ENCODE measurements at regions not wholly inside any gene's neighbourhood (a gene's known extent, or its start where the extent isn't known, plus 50 kb on each side); places are given as distances from the start of the nearest gene placed in this dataset.

DNA sequence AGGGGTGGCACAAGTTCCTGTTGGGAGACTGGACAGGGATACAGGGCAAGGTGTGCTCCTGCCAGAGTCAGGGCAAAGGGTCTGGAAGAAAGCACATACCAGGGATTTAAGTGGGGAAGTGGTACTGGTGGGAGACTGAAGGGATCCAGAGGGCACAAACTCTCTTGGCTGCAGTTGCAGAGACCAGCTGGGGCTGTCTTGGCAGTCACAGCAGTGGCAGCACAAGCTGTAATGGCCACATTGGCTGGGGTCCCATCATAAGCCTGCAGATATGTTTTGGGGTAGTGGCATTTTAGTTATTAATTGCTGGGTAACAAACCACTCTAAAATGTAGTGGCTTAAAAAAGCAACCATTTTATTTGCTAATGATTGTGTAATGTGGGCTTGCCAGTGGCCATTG, 492.2 kb downstream of the ENC1 start:
- no peaks in the 10 kb centered on the region for H3K79me2 ChIP-seq (replicated peaks; ENCODE audit: insufficient read depth, low read length)
- H3K9me2 ChIP-seq (ENCODE audit: insufficient read depth, low read length), result no peaks in the 10 kb centered on the region
- no peak overlapping the region for H3K9ac ChIP-seq (ENCODE audit: low read length)
- no peak overlapping the region for H3K27ac ChIP-seq (ENCODE audit: low read length)
- no peaks in the 10 kb centered on the region for H3K9me3 ChIP-seq (ENCODE audit: low read length)
- H4K20me1 ChIP-seq (ENCODE audit: insufficient read depth), result no peaks in the 10 kb centered on the region
- H3K27me3 ChIP-seq (ENCODE audit: insufficient read depth, low read depth, low read length), result no peaks in the 10 kb centered on the region
- no peaks in the 10 kb centered on the region for H3K36me3 ChIP-seq (ENCODE audit: insufficient read depth, low read length)
- no peak overlapping the region for H3K4me3 ChIP-seq (ENCODE audit: low read length)
- H3F3A ChIP-seq (ENCODE audit: insufficient read depth, low read length, poor library complexity, severe bottlenecking), result no peaks in the 10 kb centered on the region
- H2AFZ ChIP-seq (ENCODE audit: low read depth, low read length), result no peak overlapping the region
- no peak overlapping the region for H3K4me2 ChIP-seq (ENCODE audit: low read length)
- TF ChIP-seq EP300 (conservative IDR thresholded peaks at IDR 0.05; ENCODE audit: poor library complexity, severe bottlenecking) (no peak), REST (IDR thresholded peaks at IDR 0.05; ENCODE audit: borderline replicate concordance) (no peak)
- TF ChIP-seq, protein P1, sequence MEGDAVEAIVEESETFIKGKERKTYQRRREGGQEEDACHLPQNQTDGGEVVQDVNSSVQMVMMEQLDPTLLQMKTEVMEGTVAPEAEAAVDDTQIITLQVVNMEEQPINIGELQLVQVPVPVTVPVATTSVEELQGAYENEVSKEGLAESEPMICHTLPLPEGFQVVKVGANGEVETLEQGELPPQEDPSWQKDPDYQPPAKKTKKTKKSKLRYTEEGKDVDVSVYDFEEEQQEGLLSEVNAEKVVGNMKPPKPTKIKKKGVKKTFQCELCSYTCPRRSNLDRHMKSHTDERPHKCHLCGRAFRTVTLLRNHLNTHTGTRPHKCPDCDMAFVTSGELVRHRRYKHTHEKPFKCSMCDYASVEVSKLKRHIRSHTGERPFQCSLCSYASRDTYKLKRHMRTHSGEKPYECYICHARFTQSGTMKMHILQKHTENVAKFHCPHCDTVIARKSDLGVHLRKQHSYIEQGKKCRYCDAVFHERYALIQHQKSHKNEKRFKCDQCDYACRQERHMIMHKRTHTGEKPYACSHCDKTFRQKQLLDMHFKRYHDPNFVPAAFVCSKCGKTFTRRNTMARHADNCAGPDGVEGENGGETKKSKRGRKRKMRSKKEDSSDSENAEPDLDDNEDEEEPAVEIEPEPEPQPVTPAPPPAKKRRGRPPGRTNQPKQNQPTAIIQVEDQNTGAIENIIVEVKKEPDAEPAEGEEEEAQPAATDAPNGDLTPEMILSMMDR (IDR thresholded peaks at IDR 0.05; ENCODE audit: poor library complexity, severe bottlenecking), result no peak

DNA sequence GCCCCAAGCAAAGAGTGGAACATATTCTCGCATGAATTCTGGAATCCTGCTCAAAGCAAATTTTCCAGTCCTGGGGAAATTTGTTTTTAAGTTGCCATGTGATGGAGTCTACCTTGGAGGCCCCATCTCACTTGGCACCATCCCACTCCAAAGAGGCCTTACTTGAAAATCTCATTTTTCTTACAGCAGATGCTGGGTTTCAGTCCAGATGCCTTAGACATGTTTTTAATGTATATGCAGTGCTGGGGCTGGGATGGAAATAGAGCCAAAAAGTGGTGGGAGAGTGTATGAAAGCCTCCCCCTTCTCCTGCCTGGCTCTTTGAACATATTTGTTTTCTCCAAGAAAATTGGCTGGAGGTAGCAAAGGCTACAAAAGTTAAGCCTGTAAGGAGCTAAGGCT, 493.7 kb downstream of the ENC1 start:
- Histone ChIP-seq H3K4me3 (ENCODE audit: low read length) (no peak overlapping the region), H3K9ac (ENCODE audit: low read length) (no peak overlapping the region), H3K4me2 (ENCODE audit: low read length) (no peak overlapping the region), H3K79me2 (replicated peaks; ENCODE audit: insufficient read depth, low read length) (no peaks in the 10 kb centered on the region), H3F3A (ENCODE audit: insufficient read depth, low read length, poor library complexity, severe bottlenecking) (no peaks in the 10 kb centered on the region), H3K27me3 (ENCODE audit: insufficient read depth, low read depth, low read length) (no peaks in the 10 kb centered on the region), H2AFZ (ENCODE audit: low read depth, low read length) (no peak overlapping the region), H3K36me3 (ENCODE audit: insufficient read depth, low read length) (no peaks in the 10 kb centered on the region), H4K20me1 (ENCODE audit: insufficient read depth) (no peaks in the 10 kb centered on the region), H3K9me2 (ENCODE audit: insufficient read depth, low read length) (no peaks in the 10 kb centered on the region), H3K27ac (ENCODE audit: low read length) (no peak overlapping the region), H3K9me3 (ENCODE audit: low read length) (no peaks in the 10 kb centered on the region)
- TF ChIP-seq SMC3 (conservative IDR thresholded peaks at IDR 0.05; ENCODE audit: poor library complexity), result no peak
- TF ChIP-seq MXI1 (conservative IDR thresholded peaks at IDR 0.05; ENCODE audit: poor library complexity, severe bottlenecking), result no peak
- TF ChIP-seq POLR2AphosphoS5 (IDR thresholded peaks at IDR 0.05), result no peak
- no peak for TF ChIP-seq EZH2 (IDR thresholded peaks at IDR 0.05; ENCODE audit: borderline replicate concordance, insufficient read depth, low read length, poor library complexity, severe bottlenecking)
- TF ChIP-seq EP300 (conservative IDR thresholded peaks at IDR 0.05; ENCODE audit: poor library complexity, severe bottlenecking), result no peak
- TF ChIP-seq REST (IDR thresholded peaks at IDR 0.05; ENCODE audit: borderline replicate concordance), result no peak
